ENCODE measurements at regions not wholly inside any gene's neighbourhood (a gene's known extent, or its start where the extent isn't known, plus 50 kb on each side); places are given as distances from the start of the nearest gene placed in this dataset.
"Not testable (repeated sequence)": the region's sequence is repeated elsewhere in the genome, so short reads cannot be mapped to it uniquely, and the experiment has no call there.

- H3K27me3 ChIP-seq (ENCODE audit: control insufficient read depth, insufficient read depth, low read length); H3K9me3 ChIP-seq (ENCODE audit: control insufficient read depth, insufficient read depth, low read length); H3K4me1 ChIP-seq (ENCODE audit: control insufficient read depth, insufficient read depth, low read length); H3K27ac ChIP-seq (ENCODE audit: low read length); H3K36me3 ChIP-seq (ENCODE audit: control insufficient read depth, insufficient read depth, low read length); H3K4me3 ChIP-seq (ENCODE audit: low read length); DNase-seq (ENCODE audit: low read depth, low spot score): not testable (repeated sequence)
- WGBS (ENCODE audit: insufficient coverage, insufficient read length): no CpG with 5 or more reads among the region's 11 CpGs
Measured at GRCh38 chr22:42183461-42184059, 53.0 kb upstream of the CYP2D6 start.

DNA sequence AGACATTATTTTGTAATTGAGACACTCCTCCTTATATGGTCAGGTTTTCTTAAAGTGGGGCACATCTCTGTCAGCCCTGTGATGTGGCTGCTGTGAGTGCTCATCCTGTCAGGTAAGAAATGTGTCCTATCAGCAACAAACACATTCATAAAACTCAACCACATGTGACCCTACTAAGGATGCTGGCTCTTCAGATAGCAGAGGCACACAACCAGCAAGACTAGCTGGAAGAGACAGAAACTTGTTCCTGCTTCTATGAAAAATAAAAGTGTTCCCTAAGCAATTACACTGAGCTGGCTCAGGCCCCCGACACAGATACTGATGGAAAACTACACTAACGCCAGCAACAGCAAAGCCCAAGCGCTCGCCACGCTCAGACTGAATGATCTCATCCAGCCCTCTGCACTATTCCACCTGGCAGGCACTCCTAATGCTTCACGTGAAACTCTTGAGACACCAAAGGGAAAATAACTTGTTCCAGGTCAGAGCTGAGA, 49.8 kb upstream of the CYP2D6 start:
- Histone ChIP-seq H3K36me3 (ENCODE audit: control insufficient read depth, insufficient read depth, low read length) (no peaks in the 10 kb centered on the region), H3K9me3 (ENCODE audit: control insufficient read depth, insufficient read depth, low read length) (no peaks in the 10 kb centered on the region), H3K27me3 (ENCODE audit: control insufficient read depth, insufficient read depth, low read length) (no peaks in the 10 kb centered on the region), H3K4me1 (ENCODE audit: control insufficient read depth, insufficient read depth, low read length) (no peaks in the 10 kb centered on the region), H3K27ac (ENCODE audit: low read length) (no peak overlapping the region), H3K4me3 (ENCODE audit: low read length) (no peak overlapping the region)
- no CpG with 5 or more reads among the region's 6 CpGs for WGBS (ENCODE audit: insufficient coverage, insufficient read length)
- DNase-seq (ENCODE audit: low read depth, low spot score): no peak
